Common myeloid progenitor, CD34-positive (primary cell): ENCODE measurements at regions not wholly inside any gene's neighbourhood (a gene's known extent, or its start where the extent isn't known, plus 50 kb on each side); places are given as distances from the start of the nearest gene placed in this dataset.

Source experiments
- CTCF ChIA-PET: fragments of 350-600 bp; sonication (Branson Sonifier 250); formaldehyde crosslinking; loops from one replicate; lab custom pipeline; 2021; ENCODE audit warnings: antibody characterized with exemption; lab: Charles Lee
- POLR2A ChIA-PET: fragments of 350-600 bp; sonication (Branson Sonifier 250); formaldehyde crosslinking; loops from one replicate; lab custom pipeline; 2021; ENCODE audit warnings: antibody characterized with exemption; lab: Charles Lee
- DNase-seq, 3 donors: peaks; one replicate each; pipeline versions ENCODE4 v3.0.0 to v3.0.0-alpha.2; 2013
- H3K27ac ChIP-seq, 2 experiments: 1 replicate in 1 of 2; 2 replicates in 1 of 2; pipeline ENCODE4 v1.7.0; 2013; ENCODE audit warnings: inconsistent platforms in 2 of 2, low read length in 2 of 2, mild to moderate bottlenecking in 2 of 2, low read depth in 1 of 2, moderate library complexity in 1 of 2; ENCODE audit not compliant: severe bottlenecking in 2 of 2, insufficient read depth in 1 of 2, poor library complexity in 1 of 2
- H3K27me3 ChIP-seq, 5 experiments: replicated peaks in 2 of 5; 1 replicate in 3 of 5; 2 replicates in 2 of 5; pipeline versions ENCODE4 v1.6.1 to v1.7.0; 2013; ENCODE audit warnings: low read length in 4 of 5, mild to moderate bottlenecking in 2 of 5, moderate library complexity in 2 of 5, inconsistent platforms in 1 of 5; ENCODE audit not compliant: insufficient read depth in 5 of 5, control insufficient read depth in 4 of 5
- H3K36me3 ChIP-seq, 4 experiments: 1 replicate in 2 of 4; 2 replicates in 2 of 4; pipeline versions ENCODE4 v1.6.1 to v1.7.0; 2013; ENCODE audit warnings: low read length in 3 of 4, control low read depth in 1 of 4, mild to moderate bottlenecking in 1 of 4; ENCODE audit not compliant: control insufficient read depth in 4 of 4, insufficient read depth in 4 of 4
- H3K4me1 ChIP-seq, 4 experiments: 1 replicate in 3 of 4; 2 replicates in 1 of 4; pipeline versions ENCODE4 v1.6.1 to v1.7.1; 2013; ENCODE audit warnings: low read length in 3 of 4, mild to moderate bottlenecking in 3 of 4, control low read depth in 1 of 4, inconsistent platforms in 1 of 4, moderate library complexity in 1 of 4; ENCODE audit not compliant: control insufficient read depth in 4 of 4, insufficient read depth in 4 of 4; ENCODE audit errors: control extremely low read depth in 1 of 4
- H3K4me3 ChIP-seq, 7 experiments: 1 replicate in 4 of 7; 2 replicates in 3 of 7; pipeline versions ENCODE4 v1.5.1 to v1.7.0; 2013; ENCODE audit warnings: mild to moderate bottlenecking in 7 of 7, low read length in 6 of 7, moderate library complexity in 6 of 7, inconsistent platforms in 2 of 7, low read depth in 2 of 7, control low read depth in 1 of 7; ENCODE audit not compliant: insufficient read depth in 4 of 7, control insufficient read depth in 1 of 7; ENCODE audit errors: extremely low read depth in 1 of 7
- H3K9me3 ChIP-seq, 5 experiments: 1 replicate in 4 of 5; 2 replicates in 1 of 5; pipeline versions ENCODE4 v1.6.1 to v1.7.1; 2013; ENCODE audit warnings: low read length in 4 of 5, mild to moderate bottlenecking in 2 of 5, inconsistent platforms in 1 of 5, low read depth in 1 of 5, moderate library complexity in 1 of 5; ENCODE audit not compliant: control insufficient read depth in 4 of 5, insufficient read depth in 2 of 5; ENCODE audit errors: control extremely low read depth in 1 of 5
- WGBS: methylation state at CpG from one replicate; pipeline ENCODE4 v1.1.5; 2013; ENCODE audit not compliant: insufficient coverage; 5-methylcytosine and 5-hydroxymethylcytosine counted together

DNA sequence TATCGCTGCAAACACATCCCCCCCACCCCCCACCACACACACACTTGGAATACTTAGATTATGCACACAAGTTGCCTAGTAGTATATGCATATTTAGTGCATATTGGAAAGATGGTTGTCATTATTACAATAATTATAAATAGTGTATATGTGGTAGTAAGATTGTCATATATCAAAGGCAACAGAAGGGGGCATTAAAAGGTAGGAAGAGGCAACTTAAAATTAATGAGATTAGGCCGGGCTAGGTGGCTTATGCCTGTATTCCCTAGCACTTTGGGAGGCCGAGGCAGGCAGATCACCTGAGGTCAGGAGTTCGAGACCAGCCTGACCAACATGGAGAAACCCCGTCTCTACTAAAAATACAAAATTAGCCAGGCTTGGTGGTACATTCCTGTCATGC lies 52.1 kb downstream of the GSC start:
- no peak overlapping the region for H3K4me3 ChIP-seq
- no peaks in the 10 kb centered on the region for H3K4me1 ChIP-seq
- ChIA-PET CTCF (no interaction called here), POLR2A (no interaction called here)
- WGBS, result 98% methylated on average over 4 of the region's 5 CpGs
- H3K36me3 ChIP-seq, result no peaks in the 10 kb centered on the region
- no peak for DNase-seq
- peaks cover 0 to 6% (median 0%) of the 10 kb centered on the region in 5 experiments for H3K27me3 ChIP-seq
- H3K9me3 ChIP-seq, result no peaks in the 10 kb centered on the region
- no peak overlapping the region for H3K27ac ChIP-seq

DNA sequence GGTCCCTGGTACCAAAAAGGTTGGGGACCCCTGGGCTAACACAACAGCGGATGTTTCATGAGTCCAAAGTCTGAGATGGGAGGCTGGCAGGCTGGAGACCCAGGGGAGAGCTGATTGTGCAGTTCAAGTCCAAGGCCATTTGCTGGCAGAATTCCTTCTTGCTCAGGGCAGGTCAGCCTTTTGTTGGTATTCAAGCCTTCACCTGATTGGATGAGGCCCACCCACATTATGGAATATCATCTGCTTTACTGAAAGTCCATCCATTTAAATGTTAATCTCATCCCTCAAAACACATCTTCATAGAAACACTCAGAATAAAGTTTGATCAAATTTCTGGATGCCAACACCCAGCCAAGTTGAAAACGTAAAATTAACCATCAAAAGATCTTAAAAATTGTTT lies 52.9 kb downstream of the GSC start:
- Histone ChIP-seq H3K4me1 (no peaks in the 10 kb centered on the region), H3K9me3 (no peaks in the 10 kb centered on the region), H3K36me3 (no peaks in the 10 kb centered on the region), H3K4me3 (no peak overlapping the region), H3K27ac (no peak overlapping the region), H3K27me3 (peaks cover 0 to 10% (median 0%) of the 10 kb centered on the region in 5 experiments)
- POLR2A ChIA-PET, result no interaction called here
- CTCF ChIA-PET, result no interaction called here
- no peak for DNase-seq
- WGBS, result 59% methylated on average over 2 of the region's 2 CpGs

DNA sequence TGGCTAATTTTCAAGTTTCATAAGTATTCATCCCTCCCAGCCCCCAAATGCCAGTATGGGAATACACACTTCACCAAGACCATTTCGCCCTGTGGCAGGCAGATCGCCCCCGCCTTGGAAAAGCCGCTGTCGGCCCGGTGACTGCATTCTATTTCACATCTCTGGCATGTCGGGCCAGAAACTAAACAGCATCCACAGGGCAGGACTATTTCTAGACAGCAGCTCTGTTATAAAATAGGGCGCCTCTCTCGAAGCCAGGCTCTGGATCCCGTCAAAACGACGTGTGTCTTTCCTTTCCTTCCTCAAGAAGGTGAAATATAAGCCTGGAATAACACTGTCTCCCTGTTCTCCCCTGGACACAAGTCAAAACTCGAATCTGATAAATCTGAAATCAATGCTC lies 56.8 kb downstream of the GSC start:
- H3K36me3 ChIP-seq, result no peaks in the 10 kb centered on the region
- WGBS, result 75% methylated on average over 13 of the region's 13 CpGs
- H3K9me3 ChIP-seq, result no peaks in the 10 kb centered on the region
- no peak overlapping the region for H3K27ac ChIP-seq
- no peak overlapping the region for H3K4me3 ChIP-seq
- POLR2A ChIA-PET, result no interaction called here
- H3K4me1 ChIP-seq, result no peaks in the 10 kb centered on the region
- CTCF ChIA-PET, result no interaction called here
- DNase-seq, result no peak
- H3K27me3 ChIP-seq, result peaks cover 0 to 33% (median 3%) of the 10 kb centered on the region in 5 experiments

GRCh38 chr14:94710731-94711130 lies 59.2 kb downstream of the GSC start:
- CTCF ChIA-PET, result no interaction called here

DNA sequence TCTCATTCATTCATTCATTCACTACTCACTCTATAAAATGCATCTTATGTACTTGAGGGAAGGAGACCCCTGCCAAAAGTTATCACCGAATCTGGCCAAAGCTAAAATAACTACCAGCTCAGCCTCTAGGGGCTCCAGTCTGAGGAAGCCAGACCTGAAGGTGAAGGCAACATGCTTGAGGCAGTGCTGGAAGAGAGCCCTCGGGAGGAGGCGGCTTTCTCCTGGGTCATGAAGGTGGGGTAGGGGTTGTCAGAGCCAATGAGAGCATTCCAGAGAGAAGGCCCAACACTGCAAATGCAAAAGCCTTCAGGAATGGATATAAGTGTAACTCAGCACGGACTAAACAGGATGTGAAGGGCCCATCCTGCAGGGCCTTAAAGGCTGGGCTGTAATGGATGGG lies 62.4 kb downstream of the GSC start:
- CTCF ChIA-PET, result interaction anchor here (0.7 to 1.5 kb wide), 3 partner anchors 14 to 567 kb away, joined by 3 to 4 read pairs (median 3); no protein-coding TSS in a partner anchor
- no peak for DNase-seq
- Histone ChIP-seq H3K27ac (no peak overlapping the region), H3K4me3 (no peak overlapping the region), H3K36me3 (no peaks in the 10 kb centered on the region), H3K9me3 (no peaks in the 10 kb centered on the region), H3K27me3 (peaks cover 0 to 27% (median 3%) of the 10 kb centered on the region in 5 experiments), H3K4me1 (no peaks in the 10 kb centered on the region)
- POLR2A ChIA-PET, result no interaction called here
- WGBS, result 60% methylated on average over 3 of the region's 4 CpGs

More at GRCh38 chr14:94710731-94711130, 59.2 kb downstream of the GSC start:
- H3K27me3 ChIP-seq, result peaks cover 0 to 33% (median 3%) of the 10 kb centered on the region in 5 experiments
- H3K36me3 ChIP-seq, result no peaks in the 10 kb centered on the region
- no peak overlapping the region for H3K27ac ChIP-seq
- no peak for DNase-seq
- H3K9me3 ChIP-seq, result no peaks in the 10 kb centered on the region
- no peak overlapping the region for H3K4me3 ChIP-seq
- H3K4me1 ChIP-seq, result no peaks in the 10 kb centered on the region
- 88% methylated on average over 10 of the region's 10 CpGs for WGBS
- POLR2A ChIA-PET, result no interaction called here

- Histone ChIP-seq H3K9me3 (no peaks in the 10 kb centered on the region), H3K4me3 (no peak overlapping the region), H3K4me1 (no peaks in the 10 kb centered on the region), H3K36me3 (no peaks in the 10 kb centered on the region), H3K27me3 (peaks cover 0 to 15% (median 3%) of the 10 kb centered on the region in 5 experiments), H3K27ac (no peak overlapping the region)
- 72% methylated on average over 5 of the region's 6 CpGs for WGBS
- no peak for DNase-seq
- ChIA-PET POLR2A (interaction anchor here (0.6 kb wide), 1 partner anchor 406 kb away, joined by 3 read pairs; no protein-coding TSS in a partner anchor), CTCF (interaction anchor here (1.5 kb wide), 2 partner anchors 8 to 15 kb away, joined by 3 to 4 read pairs; no protein-coding TSS in a partner anchor)
Measured at GRCh38 chr14:94706133-94706532, 63.8 kb downstream of the GSC start.

- no peak for DNase-seq
- ChIA-PET POLR2A (no interaction called here), CTCF (no interaction called here)
- Histone ChIP-seq H3K9me3 (no peaks in the 10 kb centered on the region), H3K4me3 (no peak overlapping the region), H3K4me1 (no peaks in the 10 kb centered on the region), H3K27ac (no peak overlapping the region), H3K27me3 (peaks cover 0 to 9% (median 0%) of the 10 kb centered on the region in 5 experiments), H3K36me3 (no peaks in the 10 kb centered on the region)
- WGBS, result 100% methylated on average over 1 of the region's 2 CpGs
Measured at GRCh38 chr14:94702629-94703028, 67.3 kb downstream of the GSC start.
